Activated CD4-positive, alpha-beta memory T cell treated with anti-CD3 and anti-CD28 coated beads for 36 hours (primary cell): ENCODE measurements at regions not wholly inside any gene's neighbourhood (a gene's known extent, or its start where the extent isn't known, plus 50 kb on each side); places are given as distances from the start of the nearest gene placed in this dataset.
"Not testable (repeated sequence)": the region's sequence is repeated elsewhere in the genome, so short reads cannot be mapped to it uniquely, and the experiment has no call there.

Experiments
- CTCF ChIA-PET: fragments of 350-600 bp; sonication (Branson Sonifier 250); formaldehyde crosslinking; loops from one replicate; lab custom pipeline; 2021; ENCODE audit warnings: antibody characterized with exemption, inconsistent platforms; lab: Charles Lee
- POLR2A ChIA-PET: fragments of 350-600 bp; sonication (Branson Sonifier 250); formaldehyde crosslinking; loops from one replicate; lab custom pipeline; 2021; ENCODE audit warnings: antibody characterized with exemption; lab: Charles Lee
- DNase-seq: peaks from one replicate; pipeline ENCODE4 v3.0.0-alpha.2; 2020
- H3K27ac Mint-ChIP-seq: one replicate; pipeline ENCODE4 v1.8.0; 2021; ENCODE audit warnings: mixed read lengths
- H3K27me3 Mint-ChIP-seq: one replicate; pipeline ENCODE4 v1.8.0; 2021; ENCODE audit warnings: mixed read lengths
- H3K36me3 Mint-ChIP-seq: one replicate; pipeline ENCODE4 v1.8.0; 2021; ENCODE audit warnings: mixed read lengths
- H3K4me1 Mint-ChIP-seq: one replicate; pipeline ENCODE4 v1.8.0; 2021; ENCODE audit warnings: low read depth, mixed read lengths
- H3K4me3 Mint-ChIP-seq: one replicate; pipeline ENCODE4 v1.8.0; 2021; ENCODE audit warnings: mild to moderate bottlenecking, mixed read lengths
- H3K9me3 Mint-ChIP-seq: one replicate; pipeline ENCODE4 v1.8.0; 2021; ENCODE audit warnings: mixed read lengths
- intact Hi-C: fragments of 100-400 bp; cut with micrococcal nuclease; formaldehyde crosslinking; loops from one replicate; pipeline ENCODE4 v1.15.1; 2023

- no peak overlapping the region for H3K27ac Mint-ChIP-seq
- no peak overlapping the region for H3K4me3 Mint-ChIP-seq
- intact Hi-C loops = no loop called here
- H3K4me1 Mint-ChIP-seq = peaks cover 6% of the 10 kb centered on the region
- CTCF ChIA-PET = no interaction called here
- H3K9me3 Mint-ChIP-seq = peaks cover 5% of the 10 kb centered on the region
- H3K36me3 Mint-ChIP-seq = no peaks in the 10 kb centered on the region
- H3K27me3 Mint-ChIP-seq = peaks cover 7% of the 10 kb centered on the region
- POLR2A ChIA-PET = no interaction called here
- DNase-seq = no peak
Observed at GRCh38 chr1:19024532-19024931, 68.1 kb upstream of the IFFO2 start.

- POLR2A ChIA-PET = no interaction called here
- Mint-ChIP-seq H3K36me3 (no peaks in the 10 kb centered on the region), H3K9me3 (peaks cover 5% of the 10 kb centered on the region), H3K4me1 (peaks cover 5% of the 10 kb centered on the region), H3K27ac (no peak overlapping the region), H3K27me3 (peaks cover 12% of the 10 kb centered on the region), H3K4me3 (no peak overlapping the region)
- intact Hi-C loops = no loop called here
- CTCF ChIA-PET = no interaction called here
- DNase-seq = no peak
Observed at GRCh38 chr1:19023787-19024186, 67.3 kb upstream of the IFFO2 start.

- POLR2A ChIA-PET = interaction anchor here (0.6 kb wide), 1 partner anchor 20 kb away, joined by 4 read pairs; no protein-coding TSS in a partner anchor
- CTCF ChIA-PET = no interaction called here
- intact Hi-C loops = no loop called here
- no peaks in the 10 kb centered on the region for H3K36me3 Mint-ChIP-seq
- H3K9me3 Mint-ChIP-seq = peaks cover 5% of the 10 kb centered on the region
- no peak overlapping the region for H3K4me3 Mint-ChIP-seq
- no peaks in the 10 kb centered on the region for H3K4me1 Mint-ChIP-seq
- H3K27ac Mint-ChIP-seq = no peak overlapping the region
- no peak for DNase-seq
- H3K27me3 Mint-ChIP-seq = peaks cover 10% of the 10 kb centered on the region
Observed at GRCh38 chr1:19021845-19022244, 65.4 kb upstream of the IFFO2 start.

- H3K4me3 Mint-ChIP-seq, H3K4me1 Mint-ChIP-seq, H3K27ac Mint-ChIP-seq, CTCF ChIA-PET, H3K27me3 Mint-ChIP-seq, DNase-seq, H3K36me3 Mint-ChIP-seq, POLR2A ChIA-PET, H3K9me3 Mint-ChIP-seq, intact Hi-C loops: not testable (repeated sequence)
Observed at GRCh38 chr1:19019288-19019687, 62.8 kb upstream of the IFFO2 start.

GRCh38 chr1:19015476-19015875 lies 59.0 kb upstream of the IFFO2 start:
- no peak for DNase-seq
- H3K27me3 Mint-ChIP-seq = peaks cover 7% of the 10 kb centered on the region
- ChIA-PET POLR2A (no interaction called here), CTCF (no interaction called here)
- H3K27ac Mint-ChIP-seq = no peak overlapping the region
- no peak overlapping the region for H3K4me3 Mint-ChIP-seq
- intact Hi-C loops = no loop called here
- H3K36me3 Mint-ChIP-seq = no peaks in the 10 kb centered on the region
- peaks cover 24% of the 10 kb centered on the region for H3K4me1 Mint-ChIP-seq
- no peaks in the 10 kb centered on the region for H3K9me3 Mint-ChIP-seq

GRCh38 chr1:19014765-19015164 lies 58.3 kb upstream of the IFFO2 start:
- Mint-ChIP-seq H3K27me3 (peaks cover 7% of the 10 kb centered on the region), H3K9me3 (no peaks in the 10 kb centered on the region), H3K4me1 (peaks cover 31% of the 10 kb centered on the region), H3K36me3 (no peaks in the 10 kb centered on the region), H3K27ac (no peak overlapping the region), H3K4me3 (no peak overlapping the region)
- no peak for DNase-seq
- ChIA-PET CTCF (interaction anchor here (1.1 to 1.6 kb wide), 2 partner anchors 102 to 131 kb away, joined by 3 to 6 read pairs; no protein-coding TSS in a partner anchor), POLR2A (no interaction called here)
- intact Hi-C loops = no loop called here

- no peaks in the 10 kb centered on the region for H3K9me3 Mint-ChIP-seq
- ChIA-PET POLR2A (interaction anchor here (0.7 kb wide), 1 partner anchor 57 kb away, joined by 3 read pairs; no protein-coding TSS in a partner anchor), CTCF (interaction anchor here (1.1 to 1.6 kb wide), 2 partner anchors 101 to 130 kb away, joined by 3 to 6 read pairs; no protein-coding TSS in a partner anchor)
- H3K27ac Mint-ChIP-seq = no peak overlapping the region
- peaks cover 38% of the 10 kb centered on the region for H3K4me1 Mint-ChIP-seq
- H3K4me3 Mint-ChIP-seq = no peak overlapping the region
- H3K36me3 Mint-ChIP-seq = no peaks in the 10 kb centered on the region
- intact Hi-C loops = no loop called here
- no peak for DNase-seq
- H3K27me3 Mint-ChIP-seq = peaks cover 3% of the 10 kb centered on the region
Observed at GRCh38 chr1:19013826-19014548, 57.5 kb upstream of the IFFO2 start.

GRCh38 chr1:19011845-19012231 lies 55.4 kb upstream of the IFFO2 start:
- Mint-ChIP-seq H3K36me3 (no peaks in the 10 kb centered on the region), H3K27me3 (peaks cover 2% of the 10 kb centered on the region), H3K4me1 (peaks cover 38% of the 10 kb centered on the region), H3K4me3 (peak overlapping the region; percentile 31), H3K9me3 (no peaks in the 10 kb centered on the region), H3K27ac (peak overlapping the region; percentile 91)
- ChIA-PET CTCF (interaction anchor here (0.6 to 3.4 kb wide), 6 partner anchors 8 to 109 kb away, joined by 3 to 10 read pairs (median 4); partner anchors contain the start of gene ALDH4A1), POLR2A (interaction anchor here (0.6 to 2.1 kb wide), 4 partner anchors 11 to 88 kb away, joined by 3 to 8 read pairs (median 4); no protein-coding TSS in a partner anchor)
- DNase-seq = no peak
- intact Hi-C loops = loop anchor here (1.0 to 2.0 kb wide), 5 partner anchors 9 to 109 kb away; partner anchors contain the start of gene ALDH4A1

- Mint-ChIP-seq H3K36me3 (no peaks in the 10 kb centered on the region), H3K27me3 (no peaks in the 10 kb centered on the region), H3K4me1 (peaks cover 38% of the 10 kb centered on the region), H3K4me3 (peak overlapping the region; percentile 31), H3K27ac (peak overlapping the region; percentile 91), H3K9me3 (no peaks in the 10 kb centered on the region)
- ChIA-PET POLR2A (interaction anchor here (0.6 to 2.1 kb wide), 6 partner anchors 10 to 87 kb away, joined by 3 to 8 read pairs (median 4); no protein-coding TSS in a partner anchor), CTCF (interaction anchor here (0.6 to 3.4 kb wide), 9 partner anchors 9 to 108 kb away, joined by 3 to 10 read pairs (median 4); partner anchors contain the start of gene ALDH4A1)
- intact Hi-C loops = loop anchor here (1.0 to 2.0 kb wide), 5 partner anchors 8 to 108 kb away; partner anchors contain the start of gene ALDH4A1
- peak; percentile 93 for DNase-seq
Observed at GRCh38 chr1:19010995-19011844, 54.7 kb upstream of the IFFO2 start.

- ChIA-PET CTCF (interaction anchor here (0.8 to 3.4 kb wide), 6 partner anchors 9 to 108 kb away, joined by 3 to 10 read pairs (median 5); partner anchors contain the start of gene ALDH4A1), POLR2A (interaction anchor here (0.7 to 2.1 kb wide), 6 partner anchors 9 to 86 kb away, joined by 3 to 8 read pairs (median 4); no protein-coding TSS in a partner anchor)
- Mint-ChIP-seq H3K4me1 (peaks cover 41% of the 10 kb centered on the region), H3K9me3 (no peaks in the 10 kb centered on the region), H3K27me3 (peaks cover 5% of the 10 kb centered on the region), H3K36me3 (no peaks in the 10 kb centered on the region), H3K27ac (peak overlapping the region; percentile 91), H3K4me3 (peak overlapping the region; percentile 24)
- DNase-seq = no peak
- intact Hi-C loops = loop anchor here (2.0 kb wide), 3 partner anchors 46 to 108 kb away; partner anchors contain the start of gene ALDH4A1
Observed at GRCh38 chr1:19010503-19010902, 54.0 kb upstream of the IFFO2 start.

GRCh38 chr1:19009882-19010321 lies 53.4 kb upstream of the IFFO2 start:
- H3K4me1 Mint-ChIP-seq = peaks cover 41% of the 10 kb centered on the region
- H3K27ac Mint-ChIP-seq = peak overlapping the region; percentile 91
- H3K4me3 Mint-ChIP-seq = no peak overlapping the region
- no peaks in the 10 kb centered on the region for H3K9me3 Mint-ChIP-seq
- H3K36me3 Mint-ChIP-seq = no peaks in the 10 kb centered on the region
- ChIA-PET POLR2A (interaction anchor here (1.5 kb wide), 1 partner anchor 53 kb away, joined by 4 read pairs; no protein-coding TSS in a partner anchor), CTCF (interaction anchor here (1.0 to 3.4 kb wide), 4 partner anchors 54 to 103 kb away, joined by 3 to 10 read pairs (median 3); no protein-coding TSS in a partner anchor)
- H3K27me3 Mint-ChIP-seq = peaks cover 5% of the 10 kb centered on the region
- DNase-seq = no peak
- intact Hi-C loops = loop anchor here (2.0 kb wide), 3 partner anchors 45 to 107 kb away; partner anchors contain the start of gene ALDH4A1
